ENCODE measurements at regions not wholly inside any gene's neighbourhood (a gene's known extent, or its start where the extent isn't known, plus 50 kb on each side); places are given as distances from the start of the nearest gene placed in this dataset.
A peak's percentile ranks its signal among the peaks of the same experiment; 100 is the strongest.

GRCh38 chr12:29086325-29087271, 62.5 kb upstream of the FAR2 start:
- H3K4me3 ChIP-seq (ENCODE audit: low read depth, low read length), result no peak overlapping the region
- no peak for TF ChIP-seq CTCF (conservative IDR thresholded peaks at IDR 0.05; ENCODE audit: low read depth, low read length)
- no peak for DNase-seq (ENCODE audit: low read depth)

- DNase-seq (ENCODE audit: low read depth), result peak; percentile 63
- TF ChIP-seq CTCF (conservative IDR thresholded peaks at IDR 0.05; ENCODE audit: low read depth, low read length), result peak; percentile 52
- H3K4me3 ChIP-seq (ENCODE audit: low read depth, low read length), result no peak overlapping the region
These were observed 60.4 kb upstream of the FAR2 start for GRCh38 chr12:29088611-29089219.

All from choroid plexus epithelial cell (primary cell).